HG03378 (cell line): ENCODE measurements at regions not wholly inside any gene's neighbourhood (a gene's known extent, or its start where the extent isn't known, plus 50 kb on each side); places are given as distances from the start of the nearest gene placed in this dataset.

Experiments
- ATAC-seq: cut with Tn5 transposase; IDR thresholded peaks from one replicate; pipeline ENCODE4 v1.9.1; 2021; ENCODE audit warnings: mild to moderate bottlenecking, moderate library complexity; ENCODE audit not compliant: unreplicated experiment

GRCh38 chr4:56243107-56243506 lies 144.2 kb downstream of the AASDH start:
- no peak for ATAC-seq

- ATAC-seq = no peak
Measured at GRCh38 chr4:56241500-56241899, 145.8 kb downstream of the AASDH start.

- ATAC-seq = no peak
Measured at GRCh38 chr4:56240554-56241174, 146.6 kb downstream of the AASDH start.

- no peak for ATAC-seq
Measured at GRCh38 chr4:56238251-56238650, 149.0 kb downstream of the AASDH start.

- ATAC-seq = no peak
Measured at GRCh38 chr4:56235725-56236124, 151.6 kb downstream of the AASDH start.

- no peak for ATAC-seq
Measured at GRCh38 chr4:56235011-56235410, 152.3 kb downstream of the AASDH start.

- no peak for ATAC-seq
Measured at GRCh38 chr4:56234098-56234497, 153.2 kb downstream of the AASDH start.

- ATAC-seq = no peak
Measured at GRCh38 chr4:56231410-56231809, 155.9 kb downstream of the AASDH start.

GRCh38 chr4:56229947-56230346 lies 157.3 kb downstream of the AASDH start:
- ATAC-seq = no peak

GRCh38 chr4:56227301-56227835 lies 159.9 kb downstream of the AASDH start:
- no peak for ATAC-seq

- ATAC-seq = no peak
Measured at GRCh38 chr4:56226579-56226978, 160.7 kb downstream of the AASDH start.

GRCh38 chr4:56224641-56225040 lies 162.7 kb downstream of the AASDH start:
- no peak for ATAC-seq

GRCh38 chr4:56222514-56222913 lies 164.8 kb downstream of the AASDH start:
- ATAC-seq = no peak

- ATAC-seq = no peak
Measured at GRCh38 chr4:56220261-56220660, 167.0 kb downstream of the AASDH start.

- ATAC-seq = no peak
Measured at GRCh38 chr4:56219447-56219846, 167.8 kb downstream of the AASDH start.

GRCh38 chr4:56218230-56218895 lies 168.9 kb downstream of the AASDH start:
- no peak for ATAC-seq

GRCh38 chr4:56217343-56217890 lies 169.9 kb downstream of the AASDH start:
- no peak for ATAC-seq

GRCh38 chr4:56215901-56216300 lies 171.4 kb downstream of the AASDH start:
- ATAC-seq = no peak

- no peak for ATAC-seq
Measured at GRCh38 chr4:56215141-56215783, 172.0 kb downstream of the AASDH start.

- ATAC-seq = no peak
Measured at GRCh38 chr4:56213543-56213942, 173.7 kb downstream of the AASDH start.

- ATAC-seq = no peak
Measured at GRCh38 chr4:56212774-56213173, 174.5 kb downstream of the AASDH start.

GRCh38 chr4:56211202-56211601 lies 176.1 kb downstream of the AASDH start:
- ATAC-seq = no peak
